Esophagus squamous epithelium (tissue), 4 donors: ENCODE measurements at regions not wholly inside any gene's neighbourhood (a gene's known extent, or its start where the extent isn't known, plus 50 kb on each side); places are given as distances from the start of the nearest gene placed in this dataset.

Source experiments
- CTCF ChIP-seq, 6 experiments: fragments of 450-650 bp in 4 of 6; fragments of 200-600 bp in 2 of 6; sonication (generic) in 2 of 6; IDR thresholded peaks; one replicate each; pipeline ENCODE4 v1.5.1; 2016 to 2019; ENCODE audit warnings: antibody characterized with exemption in 6 of 6, mild to moderate bottlenecking in 4 of 6, moderate library complexity in 4 of 6
- POLR2A ChIP-seq, 4 donors: fragments of 450-650 bp; IDR thresholded peaks; one replicate each; pipeline ENCODE4 v1.6.1; 2017; ENCODE audit warnings: antibody characterized with exemption in 4 of 4, mild to moderate bottlenecking in 4 of 4, moderate library complexity in 3 of 4

GRCh38 chrX:43551590-43551989, 104.5 kb upstream of the MAOA start:
- TF ChIP-seq CTCF (IDR thresholded peaks at IDR 0.05) = no peak
- no peak for TF ChIP-seq POLR2A (IDR thresholded peaks at IDR 0.05)
